ENCODE measurements at regions not wholly inside any gene's neighbourhood (a gene's known extent, or its start where the extent isn't known, plus 50 kb on each side); places are given as distances from the start of the nearest gene placed in this dataset.

DNA sequence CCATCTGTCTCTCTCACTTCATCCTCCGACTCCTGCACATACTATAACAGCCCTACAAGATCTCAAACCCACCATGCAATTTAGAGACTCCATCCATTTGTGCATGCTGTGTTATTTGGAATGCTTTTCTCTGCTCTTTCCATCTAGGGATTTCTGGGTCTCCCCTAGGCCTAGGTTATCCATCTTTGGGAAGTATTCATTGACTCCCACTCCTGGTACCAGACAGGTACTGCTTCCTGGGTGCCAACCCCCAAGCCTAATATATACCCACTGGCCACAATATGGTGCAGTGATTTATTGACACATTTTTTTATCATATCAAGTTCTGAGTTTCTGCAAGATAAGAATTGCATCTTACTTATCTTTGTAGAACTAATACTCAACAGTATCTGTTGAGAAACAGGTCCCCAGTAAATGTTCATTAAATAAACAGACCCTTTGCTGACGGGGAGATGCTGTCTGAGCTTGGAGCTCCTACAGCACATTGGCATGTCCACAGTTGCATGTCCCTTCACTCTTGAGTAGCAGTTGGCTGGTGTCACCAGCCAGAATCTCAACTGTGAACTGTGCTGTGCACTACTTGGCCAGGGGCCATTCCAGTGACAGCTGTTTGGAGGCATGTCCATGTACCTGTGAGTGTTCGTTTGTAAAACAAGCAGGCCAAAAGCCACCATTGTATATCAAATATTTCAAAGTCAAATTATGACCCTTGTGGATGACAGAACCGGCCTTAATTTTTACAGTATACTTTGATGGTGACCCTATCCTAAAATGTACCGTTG lies 223.3 kb upstream of the NFE2L3 start:
- Histone ChIP-seq H3K27me3 (peaks cover 0 to under 1% (median 0%) of the 10 kb centered on the region in 3 donors), H3K4me3 (no peak overlapping the region), H3K36me3 (no peaks in the 10 kb centered on the region), H3K27ac (no peak overlapping the region), H3K4me1 (no peaks in the 10 kb centered on the region), H3K9me3 (no peaks in the 10 kb centered on the region)
- intact Hi-C loops (cut with DNase I; ENCODE audit: low total_unique reads): no loop called here
- in situ Hi-C loops (cut with MboI; ENCODE audit: low sequenced_read_pairs in 4 of 4): no loop called here
- ATAC-seq: no peak
- TF ChIP-seq, protein P1, sequence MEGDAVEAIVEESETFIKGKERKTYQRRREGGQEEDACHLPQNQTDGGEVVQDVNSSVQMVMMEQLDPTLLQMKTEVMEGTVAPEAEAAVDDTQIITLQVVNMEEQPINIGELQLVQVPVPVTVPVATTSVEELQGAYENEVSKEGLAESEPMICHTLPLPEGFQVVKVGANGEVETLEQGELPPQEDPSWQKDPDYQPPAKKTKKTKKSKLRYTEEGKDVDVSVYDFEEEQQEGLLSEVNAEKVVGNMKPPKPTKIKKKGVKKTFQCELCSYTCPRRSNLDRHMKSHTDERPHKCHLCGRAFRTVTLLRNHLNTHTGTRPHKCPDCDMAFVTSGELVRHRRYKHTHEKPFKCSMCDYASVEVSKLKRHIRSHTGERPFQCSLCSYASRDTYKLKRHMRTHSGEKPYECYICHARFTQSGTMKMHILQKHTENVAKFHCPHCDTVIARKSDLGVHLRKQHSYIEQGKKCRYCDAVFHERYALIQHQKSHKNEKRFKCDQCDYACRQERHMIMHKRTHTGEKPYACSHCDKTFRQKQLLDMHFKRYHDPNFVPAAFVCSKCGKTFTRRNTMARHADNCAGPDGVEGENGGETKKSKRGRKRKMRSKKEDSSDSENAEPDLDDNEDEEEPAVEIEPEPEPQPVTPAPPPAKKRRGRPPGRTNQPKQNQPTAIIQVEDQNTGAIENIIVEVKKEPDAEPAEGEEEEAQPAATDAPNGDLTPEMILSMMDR (IDR thresholded peaks at IDR 0.05 in 4 of 5, conservative IDR thresholded peaks at IDR 0.05 in 1 of 5): no peak
- no peak for TF ChIP-seq POLR2A (IDR thresholded peaks at IDR 0.05)
- no peak for DNase-seq

DNA sequence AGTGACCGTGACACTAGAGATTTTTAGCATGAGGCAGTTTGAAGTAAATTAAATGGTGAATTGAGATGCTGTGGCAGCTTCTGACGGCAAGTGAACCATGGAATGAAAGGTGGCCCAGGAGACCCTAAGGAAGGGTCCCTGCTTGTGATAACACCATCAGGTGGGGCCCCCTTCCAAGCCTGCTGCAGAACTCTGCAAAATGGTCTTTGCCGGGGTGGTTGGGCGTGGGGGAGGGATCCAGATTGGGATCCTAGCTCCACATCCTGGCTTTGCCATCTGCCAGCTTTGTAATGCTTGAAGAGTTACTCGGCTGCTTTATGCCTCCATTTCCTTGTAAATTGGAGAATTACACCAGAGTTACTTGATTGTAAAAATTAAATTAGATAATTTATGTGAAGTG lies 222.6 kb upstream of the NFE2L3 start:
- intact Hi-C loops (cut with DNase I; ENCODE audit: low total_unique reads) (no loop called here), in situ Hi-C loops (cut with MboI; ENCODE audit: low sequenced_read_pairs in 4 of 4) (no loop called here)
- Histone ChIP-seq H3K4me1 (no peaks in the 10 kb centered on the region), H3K9me3 (no peaks in the 10 kb centered on the region), H3K27me3 (peaks cover 0 to 4% (median 2%) of the 10 kb centered on the region in 3 donors), H3K36me3 (no peaks in the 10 kb centered on the region), H3K4me3 (no peak overlapping the region), H3K27ac (no peak overlapping the region)
- ATAC-seq (no peak), DNase-seq (no peak)
- TF ChIP-seq POLR2A (IDR thresholded peaks at IDR 0.05): no peak
- TF ChIP-seq, protein P1 (IDR thresholded peaks at IDR 0.05 in 4 of 5, conservative IDR thresholded peaks at IDR 0.05 in 1 of 5): no peak

DNA sequence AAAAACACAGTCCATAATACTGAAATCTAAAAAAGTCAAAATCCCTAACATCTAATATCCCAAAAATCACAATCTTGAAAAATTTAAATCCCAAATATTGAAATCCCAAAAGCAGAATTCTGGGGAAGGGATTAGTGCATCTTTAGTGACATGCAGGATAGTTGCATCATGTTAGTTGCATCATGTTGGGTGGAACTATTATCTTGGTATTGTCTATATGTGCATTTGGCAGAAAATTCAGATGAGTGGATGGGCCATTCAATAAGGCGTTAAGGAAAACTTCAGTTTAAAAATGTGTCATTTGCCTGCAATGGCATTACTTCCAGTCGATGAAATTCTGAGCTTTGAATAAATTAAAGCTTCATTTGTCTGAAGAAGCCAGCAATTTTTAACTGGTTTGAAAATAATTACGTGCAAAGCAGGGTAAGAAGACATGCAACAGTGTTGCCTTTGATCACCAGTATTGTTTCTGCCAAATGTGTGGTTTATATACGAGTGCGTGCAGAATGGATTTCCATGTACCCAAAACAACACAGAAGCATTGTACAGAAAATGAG lies 221.4 kb upstream of the NFE2L3 start:
- H3K4me1 ChIP-seq: no peaks in the 10 kb centered on the region
- intact Hi-C loops (cut with DNase I; ENCODE audit: low total_unique reads): no loop called here
- no peak for TF ChIP-seq POLR2A (IDR thresholded peaks at IDR 0.05)
- TF ChIP-seq, protein P1 (IDR thresholded peaks at IDR 0.05 in 4 of 5, conservative IDR thresholded peaks at IDR 0.05 in 1 of 5): no peak
- no peaks in the 10 kb centered on the region for H3K9me3 ChIP-seq
- DNase-seq: no peak
- in situ Hi-C loops (cut with MboI; ENCODE audit: low sequenced_read_pairs in 4 of 4): no loop called here
- H3K27me3 ChIP-seq: peaks cover 0 to 4% (median 2%) of the 10 kb centered on the region in 3 donors
- H3K36me3 ChIP-seq: no peaks in the 10 kb centered on the region
- H3K4me3 ChIP-seq: no peak overlapping the region
- ATAC-seq: no peak
- no peak overlapping the region for H3K27ac ChIP-seq

DNA sequence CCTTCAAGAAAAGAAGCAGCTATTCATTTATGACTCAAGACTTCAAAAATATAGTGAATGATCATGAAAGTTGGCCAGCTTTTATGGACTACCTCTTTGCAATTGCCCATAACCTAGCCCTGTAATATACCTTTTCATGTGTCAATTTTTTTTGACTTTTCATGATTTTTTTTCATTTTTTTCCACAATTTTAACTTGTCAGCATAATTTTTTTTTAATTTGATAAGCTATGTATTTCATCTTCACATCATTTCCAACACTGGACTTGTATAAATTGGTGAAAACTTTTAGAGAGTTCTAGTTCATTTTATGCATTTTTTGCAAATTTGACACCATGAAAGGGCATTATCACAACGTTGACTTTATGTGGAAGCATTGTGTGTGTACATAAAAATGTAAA lies 220.8 kb upstream of the NFE2L3 start:
- intact Hi-C loops (cut with DNase I; ENCODE audit: low total_unique reads) (no loop called here), in situ Hi-C loops (cut with MboI; ENCODE audit: low sequenced_read_pairs in 4 of 4) (no loop called here)
- Histone ChIP-seq H3K4me3 (no peak overlapping the region), H3K27me3 (peaks cover 0 to 4% (median 2%) of the 10 kb centered on the region in 3 donors), H3K27ac (no peak overlapping the region), H3K4me1 (no peaks in the 10 kb centered on the region), H3K9me3 (no peaks in the 10 kb centered on the region), H3K36me3 (no peaks in the 10 kb centered on the region)
- no peak for DNase-seq
- ATAC-seq: no peak
- TF ChIP-seq POLR2A (IDR thresholded peaks at IDR 0.05): no peak
- TF ChIP-seq, protein P1 (IDR thresholded peaks at IDR 0.05 in 4 of 5, conservative IDR thresholded peaks at IDR 0.05 in 1 of 5): no peak

All from gastrocnemius medialis (tissue), 4 donors.